Thyroid gland (tissue), 4 donors: ENCODE measurements at regions not wholly inside any gene's neighbourhood (a gene's known extent, or its start where the extent isn't known, plus 50 kb on each side); places are given as distances from the start of the nearest gene placed in this dataset.

Experiments used
- DNase-seq, 2 donors: peaks; one replicate each; pipeline ENCODE4 v3.0.0-alpha.2; 2019
- H3K27ac ChIP-seq, 3 donors: fragments of 200-600 bp; sonication (generic); 1 replicate in 2 of 3; 2 replicates in 1 of 3; pipeline ENCODE4 v1.5.1; 2016 to 2019; ENCODE audit warnings: mild to moderate bottlenecking in 1 of 3, moderate library complexity in 1 of 3
- H3K27me3 ChIP-seq: fragments of 200-600 bp; sonication (generic); one replicate; pipeline ENCODE4 v1.5.1; 2019
- H3K36me3 ChIP-seq, 2 donors: fragments of 200-600 bp; sonication (generic); one replicate each; pipeline ENCODE4 v1.5.1; 2016 to 2019
- H3K4me1 ChIP-seq, 2 donors: fragments of 200-600 bp; sonication (generic); one replicate each; pipeline ENCODE4 v1.5.1; 2017 to 2019
- H3K4me3 ChIP-seq, 3 donors: fragments of 200-600 bp; sonication (generic); replicated peaks in 1 of 3; 1 replicate in 2 of 3; 2 replicates in 1 of 3; pipeline ENCODE4 v1.5.1; 2016; ENCODE audit warnings: mild to moderate bottlenecking in 1 of 3
- H3K9me3 ChIP-seq: fragments of 200-600 bp; sonication (generic); one replicate; pipeline ENCODE4 v1.5.1; 2017
- POLR2A ChIP-seq, 2 donors: fragments of 450-650 bp; IDR thresholded peaks; one replicate each; pipeline ENCODE4 v1.6.1; 2017; ENCODE audit warnings: antibody characterized with exemption in 2 of 2, mild to moderate bottlenecking in 2 of 2, moderate library complexity in 1 of 2
- whole genome bisulfite sequencing, 2 donors: methylation state at CpG; one replicate each; pipeline ENCODE4 v1.1.5; 2017; 5-methylcytosine and 5-hydroxymethylcytosine counted together
- intact Hi-C: fragments of 100-400 bp; cut with DNase I; formaldehyde crosslinking; loops from one replicate; pipeline ENCODE4 v1.15.1; 2023
- TF ChIP-seq, protein P1 (sequence below), 6 experiments: fragments of 200-600 bp in 3 of 6; fragments of 450-650 bp in 3 of 6; sonication (generic) in 3 of 6; IDR thresholded peaks; one replicate each; pipeline ENCODE4 v1.5.1; 2016 to 2019; ENCODE audit warnings: antibody characterized with exemption in 6 of 6, mild to moderate bottlenecking in 2 of 6, inconsistent platforms in 1 of 6, moderate library complexity in 1 of 6

DNA sequence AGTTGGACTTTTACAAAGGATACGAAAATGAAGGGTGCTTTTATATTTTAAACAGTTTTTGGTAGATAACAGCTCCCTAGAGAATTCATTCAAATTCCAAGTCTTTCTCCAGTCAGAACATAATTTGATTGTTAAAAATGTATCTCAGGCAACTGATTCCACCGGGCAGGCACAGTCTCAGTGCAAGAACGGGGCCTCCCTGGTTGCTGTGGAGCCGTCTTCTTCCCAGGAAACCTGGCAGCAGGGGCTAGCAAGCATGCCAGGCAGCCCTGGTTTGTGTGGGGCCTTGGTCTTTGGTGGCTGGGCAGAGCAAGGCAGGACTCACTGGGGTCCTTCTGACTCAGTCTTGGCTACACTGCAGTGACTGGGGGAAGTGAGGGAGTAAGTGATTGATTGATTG lies 143.5 kb downstream of the NXNL2 start:
- Histone ChIP-seq H3K4me1 (no peaks in the 10 kb centered on the region), H3K4me3 (no peak overlapping the region), H3K27ac (no peak overlapping the region), H3K27me3 (no peaks in the 10 kb centered on the region), H3K36me3 (no peaks in the 10 kb centered on the region), H3K9me3 (no peaks in the 10 kb centered on the region)
- DNase-seq, result no peak
- 86 to 91% methylated on average over 4 of the region's 4 CpGs for WGBS, 2 donors
- intact Hi-C loops, result no loop called here
- no peak for TF ChIP-seq POLR2A (IDR thresholded peaks at IDR 0.05)
- TF ChIP-seq, protein P1, sequence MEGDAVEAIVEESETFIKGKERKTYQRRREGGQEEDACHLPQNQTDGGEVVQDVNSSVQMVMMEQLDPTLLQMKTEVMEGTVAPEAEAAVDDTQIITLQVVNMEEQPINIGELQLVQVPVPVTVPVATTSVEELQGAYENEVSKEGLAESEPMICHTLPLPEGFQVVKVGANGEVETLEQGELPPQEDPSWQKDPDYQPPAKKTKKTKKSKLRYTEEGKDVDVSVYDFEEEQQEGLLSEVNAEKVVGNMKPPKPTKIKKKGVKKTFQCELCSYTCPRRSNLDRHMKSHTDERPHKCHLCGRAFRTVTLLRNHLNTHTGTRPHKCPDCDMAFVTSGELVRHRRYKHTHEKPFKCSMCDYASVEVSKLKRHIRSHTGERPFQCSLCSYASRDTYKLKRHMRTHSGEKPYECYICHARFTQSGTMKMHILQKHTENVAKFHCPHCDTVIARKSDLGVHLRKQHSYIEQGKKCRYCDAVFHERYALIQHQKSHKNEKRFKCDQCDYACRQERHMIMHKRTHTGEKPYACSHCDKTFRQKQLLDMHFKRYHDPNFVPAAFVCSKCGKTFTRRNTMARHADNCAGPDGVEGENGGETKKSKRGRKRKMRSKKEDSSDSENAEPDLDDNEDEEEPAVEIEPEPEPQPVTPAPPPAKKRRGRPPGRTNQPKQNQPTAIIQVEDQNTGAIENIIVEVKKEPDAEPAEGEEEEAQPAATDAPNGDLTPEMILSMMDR (IDR thresholded peaks at IDR 0.05), result no peak

DNA sequence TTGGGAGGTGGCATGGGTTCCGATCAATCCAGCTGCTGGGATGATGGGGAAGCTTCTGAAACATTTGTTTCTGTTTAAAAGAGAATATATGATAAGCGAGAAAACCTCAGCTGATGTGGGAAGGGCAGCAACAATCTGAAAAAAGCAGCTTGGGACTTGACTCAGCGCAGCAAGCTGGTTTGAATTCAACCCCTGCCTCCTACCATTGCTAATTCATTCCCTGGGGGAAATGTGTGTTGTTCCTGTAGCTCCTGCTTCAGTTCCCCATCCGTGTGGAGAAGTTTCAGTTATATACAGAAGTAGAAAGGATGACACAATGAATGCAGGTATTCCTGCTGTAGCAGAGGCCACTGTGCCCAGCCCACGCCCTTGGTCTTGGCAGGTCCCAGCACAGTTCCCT lies 145.1 kb downstream of the NXNL2 start:
- no peaks in the 10 kb centered on the region for H3K4me1 ChIP-seq
- H3K4me3 ChIP-seq, result no peak overlapping the region
- TF ChIP-seq, protein P1 (IDR thresholded peaks at IDR 0.05), result no peak
- WGBS, 2 donors, result 80 to 91% methylated on average over 4 to 5 of the region's 5 CpGs
- no peak overlapping the region for H3K27ac ChIP-seq
- intact Hi-C loops, result no loop called here
- H3K9me3 ChIP-seq, result no peaks in the 10 kb centered on the region
- no peaks in the 10 kb centered on the region for H3K27me3 ChIP-seq
- H3K36me3 ChIP-seq, result no peaks in the 10 kb centered on the region
- DNase-seq, result no peak

DNA sequence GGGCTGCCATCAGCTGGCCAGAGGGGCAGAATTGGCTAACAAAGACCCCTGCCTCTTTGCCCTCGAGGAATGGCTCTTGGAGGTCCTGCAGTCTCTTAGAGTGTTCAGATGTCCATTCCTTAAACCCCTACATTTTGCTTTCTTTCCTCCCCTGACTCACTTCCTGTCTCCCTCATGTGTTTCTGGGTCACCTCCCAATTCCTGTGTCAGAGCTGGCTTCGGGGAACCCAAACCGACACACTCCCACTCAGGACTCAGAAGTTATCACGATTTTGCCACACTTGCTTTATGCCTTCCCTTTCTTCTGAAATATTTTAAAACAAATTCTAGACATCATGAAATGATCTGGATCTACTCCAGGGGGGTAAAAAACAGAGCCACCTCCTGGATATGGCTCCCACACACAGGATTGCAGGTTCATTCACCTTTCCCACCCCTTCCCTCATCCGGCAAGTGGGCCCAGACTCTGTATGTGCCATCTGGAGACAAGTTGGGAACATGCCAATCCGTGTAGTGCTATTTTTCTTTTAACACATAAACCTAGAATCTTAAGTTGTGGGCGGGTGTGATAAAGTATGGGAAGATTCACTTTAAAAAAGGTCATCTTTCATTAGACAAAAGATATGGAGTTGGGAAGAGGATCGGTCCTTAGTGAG lies 145.7 kb downstream of the NXNL2 start:
- H3K4me1 ChIP-seq, result no peaks in the 10 kb centered on the region
- intact Hi-C loops, result no loop called here
- no peak for DNase-seq
- 85% methylated on average over 8 of the region's 8 CpGs for WGBS, 2 donors
- no peaks in the 10 kb centered on the region for H3K9me3 ChIP-seq
- H3K27ac ChIP-seq, result no peak overlapping the region
- H3K27me3 ChIP-seq, result no peaks in the 10 kb centered on the region
- H3K36me3 ChIP-seq, result no peaks in the 10 kb centered on the region
- no peak overlapping the region for H3K4me3 ChIP-seq
- TF ChIP-seq POLR2A (IDR thresholded peaks at IDR 0.05), result no peak
- TF ChIP-seq, protein P1 (IDR thresholded peaks at IDR 0.05), result no peak

DNA sequence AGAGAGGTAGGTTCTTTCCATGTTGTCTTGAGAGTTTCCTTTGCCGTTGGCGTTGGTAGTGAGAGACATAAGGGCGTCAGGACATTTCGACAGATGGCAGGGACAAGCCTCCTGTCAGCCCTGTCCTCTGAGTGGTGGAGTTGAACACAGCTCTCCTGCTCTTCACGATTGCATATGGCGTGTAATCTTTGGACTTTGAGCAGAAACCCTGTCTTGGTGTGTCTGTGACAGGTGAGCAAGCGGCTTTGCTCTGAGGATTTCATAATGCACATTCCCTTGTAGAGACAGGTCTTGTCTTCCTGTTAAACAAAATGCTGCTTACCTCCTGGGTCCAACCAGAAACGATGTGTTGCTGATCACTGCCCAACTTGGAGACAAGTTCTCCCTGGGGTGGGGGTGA lies 146.5 kb downstream of the NXNL2 start:
- 84 to 90% methylated on average over 8 of the region's 8 CpGs for WGBS, 2 donors
- TF ChIP-seq POLR2A (IDR thresholded peaks at IDR 0.05), result no peak
- TF ChIP-seq, protein P1 (IDR thresholded peaks at IDR 0.05), result no peak
- DNase-seq, result no peak
- Histone ChIP-seq H3K4me3 (no peak overlapping the region), H3K36me3 (no peaks in the 10 kb centered on the region), H3K9me3 (no peaks in the 10 kb centered on the region), H3K27me3 (no peaks in the 10 kb centered on the region), H3K4me1 (no peaks in the 10 kb centered on the region), H3K27ac (no peak overlapping the region)
- intact Hi-C loops, result no loop called here

DNA sequence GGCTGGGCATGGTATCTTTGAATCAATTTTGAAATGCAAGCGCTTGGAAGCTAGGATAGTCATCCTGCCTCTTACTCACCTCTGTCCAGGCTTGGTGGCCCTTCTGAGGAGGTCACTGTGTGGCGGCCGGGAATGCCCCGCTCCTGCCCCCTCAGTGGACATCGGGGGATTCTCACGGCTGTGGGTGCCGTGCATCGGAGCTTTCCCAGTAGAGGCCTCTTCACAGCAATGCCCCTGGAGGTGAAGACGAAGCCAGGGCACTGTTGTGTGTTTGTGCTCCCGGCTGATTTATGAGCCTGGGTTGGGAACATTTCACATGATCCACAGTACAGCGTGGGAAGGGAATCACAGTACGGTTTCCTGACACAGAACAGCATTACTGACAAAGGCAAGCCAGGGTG lies 147.5 kb downstream of the NXNL2 start:
- WGBS, 2 donors, result 75 to 80% methylated on average over 12 of the region's 12 CpGs
- TF ChIP-seq POLR2A (IDR thresholded peaks at IDR 0.05), result no peak
- TF ChIP-seq, protein P1 (IDR thresholded peaks at IDR 0.05), result no peak
- H3K4me3 ChIP-seq, result no peak overlapping the region
- no peak overlapping the region for H3K27ac ChIP-seq
- no peaks in the 10 kb centered on the region for H3K27me3 ChIP-seq
- intact Hi-C loops, result no loop called here
- H3K4me1 ChIP-seq, result no peaks in the 10 kb centered on the region
- H3K9me3 ChIP-seq, result no peaks in the 10 kb centered on the region
- no peak for DNase-seq
- H3K36me3 ChIP-seq, result no peaks in the 10 kb centered on the region
